Keratinocyte (primary cell): ENCODE measurements at regions not wholly inside any gene's neighbourhood (a gene's known extent, or its start where the extent isn't known, plus 50 kb on each side); places are given as distances from the start of the nearest gene placed in this dataset.

Source experiments
- CTCF ChIP-seq, 3 experiments: IDR thresholded peaks in 1 of 3; conservative IDR thresholded peaks in 1 of 3; optimal IDR thresholded peaks in 1 of 3; 2 replicates in 2 of 3; 3 replicates in 1 of 3; pipeline versions ENCODE3 to v1.5.1; 2011; ENCODE audit warnings: low read length in 3 of 3, mild to moderate bottlenecking in 3 of 3, moderate library complexity in 2 of 3, control low read depth in 1 of 3, inconsistent platforms in 1 of 3; ENCODE audit not compliant: insufficient read depth in 2 of 3; ENCODE audit errors: extremely low read depth in 1 of 3
- EZH2 ChIP-seq: IDR thresholded peaks from one replicate; pipeline ENCODE4 v1.6.1; 2012; ENCODE audit warnings: inconsistent platforms, mild to moderate bottlenecking, low read length, moderate library complexity

GRCh38 chr12:90112666-90113065 is 404.0 kb upstream of the ATP2B1 start:
- TF ChIP-seq CTCF (optimal IDR thresholded peaks at IDR 0.05 in 1 of 3, IDR thresholded peaks at IDR 0.05 in 1 of 3, conservative IDR thresholded peaks at IDR 0.05 in 1 of 3; ENCODE audit: extremely low read depth in 1 of 3, insufficient read depth in 2 of 3, low read length in 3 of 3) (no peak), EZH2 (no peak)
